ENCODE measurements at regions not wholly inside any gene's neighbourhood (a gene's known extent, or its start where the extent isn't known, plus 50 kb on each side); places are given as distances from the start of the nearest gene placed in this dataset.

DNA sequence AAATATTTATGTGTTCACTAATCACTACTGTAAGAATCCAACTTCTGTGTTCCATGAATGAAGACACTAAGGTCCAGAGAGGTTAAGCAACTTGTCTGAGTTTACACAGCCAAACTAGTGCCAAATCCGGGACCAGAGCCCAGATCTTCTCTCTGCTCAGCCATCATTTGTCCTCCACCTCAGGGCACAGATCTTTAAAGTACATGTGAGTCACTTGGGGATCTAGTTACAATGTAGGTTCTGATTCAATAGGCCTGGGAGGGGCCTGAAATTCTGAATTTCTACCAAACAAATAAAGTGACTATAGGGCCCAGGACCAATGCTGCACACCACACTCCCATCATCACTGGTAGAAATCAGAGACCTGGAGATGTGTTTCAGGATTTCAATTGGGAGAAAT, 162.9 kb downstream of the GXYLT1 start:
- H3K9me3 ChIP-seq = no peaks in the 10 kb centered on the region
- no peaks in the 10 kb centered on the region for H3K36me3 ChIP-seq
- intact Hi-C loops (cut with DNase I) = no loop called here
- no peaks in the 10 kb centered on the region for H3K27me3 ChIP-seq
- H3K4me1 ChIP-seq = peaks cover 0 to 4% of the 10 kb centered on the region in 2 donors
- H3K4me3 ChIP-seq = no peak overlapping the region
- DNase-seq (ENCODE audit: low spot score in 2 of 2) = no peak
- no peak overlapping the region for H3K27ac ChIP-seq
- no peak for TF ChIP-seq CTCF (IDR thresholded peaks at IDR 0.05)

GRCh38 chr12:41981013-41981412, 163.7 kb downstream of the GXYLT1 start:
- no peaks in the 10 kb centered on the region for H3K9me3 ChIP-seq
- peaks cover 0 to 4% of the 10 kb centered on the region in 2 donors for H3K4me1 ChIP-seq
- TF ChIP-seq CTCF (IDR thresholded peaks at IDR 0.05) = no peak
- H3K4me3 ChIP-seq = no peak overlapping the region
- H3K27ac ChIP-seq = no peak overlapping the region
- intact Hi-C loops (cut with DNase I) = no loop called here
- H3K36me3 ChIP-seq = no peaks in the 10 kb centered on the region
- H3K27me3 ChIP-seq = no peaks in the 10 kb centered on the region
- no peak for DNase-seq (ENCODE audit: low spot score in 2 of 2)

DNA sequence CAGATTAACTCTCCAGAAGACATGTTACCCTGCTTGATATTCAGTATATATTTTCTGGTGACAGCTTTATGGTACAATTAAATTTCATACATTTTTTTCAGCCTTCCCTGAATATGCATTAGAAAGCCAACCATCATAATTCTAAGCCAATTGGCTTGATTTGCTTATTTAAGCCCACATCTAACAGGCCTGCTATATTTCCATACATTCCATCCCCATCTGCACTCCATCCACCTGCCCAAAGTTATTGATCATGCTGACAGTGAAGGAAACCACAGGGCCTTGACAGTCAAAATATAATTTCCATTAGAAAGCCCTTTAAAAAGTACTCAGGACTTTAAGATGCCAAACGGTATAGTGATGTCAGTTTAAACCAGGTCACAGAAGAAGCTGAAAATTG, 164.3 kb downstream of the GXYLT1 start:
- no peaks in the 10 kb centered on the region for H3K36me3 ChIP-seq
- DNase-seq (ENCODE audit: low spot score in 2 of 2) = no peak
- intact Hi-C loops (cut with DNase I) = no loop called here
- H3K27ac ChIP-seq = no peak overlapping the region
- H3K4me3 ChIP-seq = no peak overlapping the region
- no peak for TF ChIP-seq CTCF (IDR thresholded peaks at IDR 0.05)
- no peaks in the 10 kb centered on the region for H3K27me3 ChIP-seq
- H3K4me1 ChIP-seq = peaks cover 0 to 4% of the 10 kb centered on the region in 2 donors
- H3K9me3 ChIP-seq = no peaks in the 10 kb centered on the region

GRCh38 chr12:41979574-41979973, 165.1 kb downstream of the GXYLT1 start:
- H3K9me3 ChIP-seq = no peaks in the 10 kb centered on the region
- H3K27ac ChIP-seq = no peak overlapping the region
- no peak for TF ChIP-seq CTCF (IDR thresholded peaks at IDR 0.05)
- H3K4me3 ChIP-seq = no peak overlapping the region
- H3K36me3 ChIP-seq = no peaks in the 10 kb centered on the region
- intact Hi-C loops (cut with DNase I) = no loop called here
- no peaks in the 10 kb centered on the region for H3K27me3 ChIP-seq
- DNase-seq (ENCODE audit: low spot score in 2 of 2) = no peak
- peaks cover 0 to 4% of the 10 kb centered on the region in 2 donors for H3K4me1 ChIP-seq

GRCh38 chr12:41972598-41972997, 172.1 kb downstream of the GXYLT1 start:
- no peak for DNase-seq (ENCODE audit: low spot score in 2 of 2)
- Histone ChIP-seq H3K27ac (no peak overlapping the region), H3K4me3 (no peak overlapping the region), H3K4me1 (no peaks in the 10 kb centered on the region), H3K36me3 (no peaks in the 10 kb centered on the region), H3K9me3 (no peaks in the 10 kb centered on the region), H3K27me3 (no peaks in the 10 kb centered on the region)
- intact Hi-C loops (cut with DNase I) = no loop called here
- TF ChIP-seq CTCF (IDR thresholded peaks at IDR 0.05) = no peak

GRCh38 chr12:41972196-41972595, 172.5 kb downstream of the GXYLT1 start:
- no peak for DNase-seq (ENCODE audit: low spot score in 2 of 2)
- no peaks in the 10 kb centered on the region for H3K27me3 ChIP-seq
- intact Hi-C loops (cut with DNase I) = no loop called here
- no peaks in the 10 kb centered on the region for H3K4me1 ChIP-seq
- H3K4me3 ChIP-seq = no peak overlapping the region
- no peak overlapping the region for H3K27ac ChIP-seq
- H3K36me3 ChIP-seq = no peaks in the 10 kb centered on the region
- TF ChIP-seq CTCF (IDR thresholded peaks at IDR 0.05) = no peak
- no peaks in the 10 kb centered on the region for H3K9me3 ChIP-seq

Data from ascending aorta (tissue), 2 donors.